Endothelial cell of umbilical vein (primary cell): ENCODE measurements at regions not wholly inside any gene's neighbourhood (a gene's known extent, or its start where the extent isn't known, plus 50 kb on each side); places are given as distances from the start of the nearest gene placed in this dataset.

Experiments used
- BruUV-seq: library from RNA; stranded (reverse); fragments of 400-500 nt; replicated peaks from 2 replicates; lab custom pipeline; 2021; lab: Mats Ljungman, UMichigan
- CTCF ChIA-PET: fragments of 300-600, 350-600 bp; sonication (Branson Sonifier 250); formaldehyde crosslinking; loops from one replicate; lab custom pipeline; 2021; ENCODE audit warnings: antibody characterized with exemption, inconsistent platforms; lab: Charles Lee
- POLR2A ChIA-PET: fragments of 300-600, 350-600 bp; sonication (Branson Sonifier 250); formaldehyde crosslinking; loops from one replicate; lab custom pipeline; 2021; ENCODE audit warnings: antibody characterized with exemption, inconsistent platforms; lab: Charles Lee
- DNase-seq: peaks from one replicate; pipeline ENCODE4 v3.0.0-alpha.2; 2011; ENCODE audit warnings: low read depth, low spot score
- FAIRE-seq: peaks from 2 replicates; lab custom pipeline; 2011; peaks lifted over from hg19 to GRCh38; lab: Jason Lieb, UNC
- H2AFZ ChIP-seq: 2 replicates; pipeline ENCODE4 v1.6.0; 2012; ENCODE audit warnings: low read depth, low read length, control low read depth, inconsistent platforms
- H3K27ac ChIP-seq: 2 replicates; pipeline ENCODE4 v1.5.1; 2011; ENCODE audit warnings: low read depth, mild to moderate bottlenecking, control low read depth, low read length, moderate library complexity; ENCODE audit not compliant: insufficient read depth
- H3K27me3 ChIP-seq, 2 experiments: 2 replicates each; pipeline versions ENCODE4 v1.6.0 to v1.6.1; 2011; ENCODE audit warnings: low read length in 2 of 2, mixed read lengths in 1 of 2; ENCODE audit not compliant: control insufficient read depth in 2 of 2, insufficient read depth in 2 of 2
- H3K36me3 ChIP-seq, 2 experiments: 2 replicates in 1 of 2; 3 replicates in 1 of 2; pipeline ENCODE4 v1.5.1; 2011; ENCODE audit warnings: low read length in 2 of 2, mild to moderate bottlenecking in 1 of 2, moderate library complexity in 1 of 2; ENCODE audit not compliant: control insufficient read depth in 2 of 2, insufficient read depth in 2 of 2; ENCODE audit errors: extremely low read depth in 1 of 2
- H3K4me1 ChIP-seq: 3 replicates; pipeline ENCODE4 v1.5.1; 2011; ENCODE audit warnings: mild to moderate bottlenecking, low read length; ENCODE audit not compliant: control insufficient read depth, insufficient read depth; ENCODE audit errors: extremely low read depth
- H3K4me2 ChIP-seq: 2 replicates; pipeline ENCODE4 v1.6.1; 2011; ENCODE audit warnings: low read length, control low read depth, mixed read lengths; ENCODE audit not compliant: insufficient read depth
- H3K4me3 ChIP-seq, 3 experiments: fragments of 200-600 bp in 1 of 3; sonication (generic), shearing (Covaris generic) in 1 of 3; replicated peaks in 1 of 3; 2 replicates each; pipeline ENCODE4 v1.5.1; 2011 to 2016; ENCODE audit warnings: control low read depth in 3 of 3, low read length in 3 of 3, mild to moderate bottlenecking in 2 of 3, inconsistent platforms in 1 of 3, low read depth in 1 of 3, moderate library complexity in 1 of 3; ENCODE audit not compliant: insufficient read depth in 1 of 3
- H3K79me2 ChIP-seq: 2 replicates; pipeline ENCODE4 v1.6.0; 2012; ENCODE audit warnings: low read length, inconsistent platforms; ENCODE audit not compliant: control insufficient read depth, insufficient read depth
- H3K9ac ChIP-seq: replicated peaks from 2 replicates; pipeline ENCODE3; 2011; ENCODE audit warnings: low read length, control low read depth; ENCODE audit not compliant: insufficient read depth; ENCODE audit errors: extremely low read depth
- H3K9me1 ChIP-seq: replicated peaks from 3 replicates; pipeline ENCODE4 v1.6.0; 2011; ENCODE audit warnings: mild to moderate bottlenecking, low read length; ENCODE audit not compliant: control insufficient read depth, insufficient read depth; ENCODE audit errors: extremely low read depth
- H3K9me3 ChIP-seq: replicated peaks from 2 replicates; pipeline ENCODE4 v1.5.1; 2012; ENCODE audit warnings: low read length, inconsistent platforms; ENCODE audit not compliant: control insufficient read depth, insufficient read depth
- H4K20me1 ChIP-seq: replicated peaks from 2 replicates; pipeline ENCODE3; 2011; ENCODE audit warnings: mild to moderate bottlenecking, low read length; ENCODE audit not compliant: control insufficient read depth, insufficient read depth; ENCODE audit errors: extremely low read depth
- EZH2 ChIP-seq: IDR thresholded peaks from 2 replicates; pipeline ENCODE4 v1.6.1; 2012; ENCODE audit warnings: borderline replicate concordance, low read depth, mild to moderate bottlenecking, moderate library complexity, low read length, inconsistent platforms; ENCODE audit not compliant: severe bottlenecking
- FOS ChIP-seq: IDR thresholded peaks from 2 replicates; pipeline ENCODE4 v1.6.1; 2011; ENCODE audit warnings: mild to moderate bottlenecking, low read length, moderate library complexity, borderline replicate concordance; ENCODE audit not compliant: insufficient read depth
- GATA2 ChIP-seq: IDR thresholded peaks from 2 replicates; pipeline ENCODE4 v1.7.0; 2011; ENCODE audit warnings: low read depth, mild to moderate bottlenecking, moderate library complexity, mixed read lengths, low read length; ENCODE audit not compliant: insufficient read length, insufficient read depth
- JUN ChIP-seq: IDR thresholded peaks from 2 replicates; pipeline ENCODE4 v1.6.1; 2011; ENCODE audit warnings: borderline replicate concordance, low read depth; ENCODE audit not compliant: insufficient read length, insufficient read depth
- MAX ChIP-seq: IDR thresholded peaks from 2 replicates; pipeline ENCODE4 v1.6.1; 2011; ENCODE audit not compliant: insufficient read depth, insufficient read length
- MYC ChIP-seq: IDR thresholded peaks from one replicate; pipeline ENCODE4 v1.6.1; 2011; ENCODE audit warnings: mild to moderate bottlenecking, low read depth, low read length
- POLR2A ChIP-seq: IDR thresholded peaks from 2 replicates; pipeline ENCODE4 v1.6.1; 2012; ENCODE audit warnings: low read depth, mild to moderate bottlenecking, control low read depth, low read length
- POLR2AphosphoS5 ChIP-seq: IDR thresholded peaks from 2 replicates; pipeline ENCODE4 v1.6.1; 2012; ENCODE audit warnings: low read depth, mild to moderate bottlenecking, control low read depth, low read length, moderate library complexity; ENCODE audit not compliant: insufficient read depth
- dilution Hi-C: fragments of 300-500 bp; cut with MboI; formaldehyde crosslinking; loops from one replicate; pipeline ENCODE4 v1.15.0; 2019; ENCODE audit warnings: low sequenced_read_pairs; ENCODE audit not compliant: extremely low pct_ligation_motif_present
- intact Hi-C: fragments of 100-400 bp; cut with micrococcal nuclease; formaldehyde crosslinking; loops from one replicate; pipeline ENCODE4 v1.10.0; 2022
- TF ChIP-seq, protein P1 (sequence below), 2 donors: IDR thresholded peaks; 1 replicate in 1 of 2; 2 replicates in 1 of 2; pipeline ENCODE4 v1.5.1; 2011; ENCODE audit warnings: low read length in 2 of 2, mild to moderate bottlenecking in 2 of 2, moderate library complexity in 2 of 2, control low read depth in 1 of 2, inconsistent platforms in 1 of 2, low read depth in 1 of 2; ENCODE audit not compliant: insufficient read depth in 1 of 2; ENCODE audit errors: extremely low read depth in 1 of 2

GRCh38 chr6:140957386-140957785 lies 1175.3 kb upstream of the GJE1 start:
- Histone ChIP-seq H4K20me1 (no peaks in the 10 kb centered on the region), H3K4me1 (peaks cover 8% of the 10 kb centered on the region), H3K36me3 (no peaks in the 10 kb centered on the region), H3K4me2 (no peak overlapping the region), H3K9ac (no peak overlapping the region), H3K27me3 (no peaks in the 10 kb centered on the region), H3K9me3 (no peaks in the 10 kb centered on the region), H3K27ac (no peak overlapping the region), H3K9me1 (no peaks in the 10 kb centered on the region), H3K79me2 (no peaks in the 10 kb centered on the region), H3K4me3 (no peak overlapping the region), H2AFZ (no peak overlapping the region)
- BruUV-seq: no TSS peak
- CTCF ChIA-PET: no interaction called here
- intact Hi-C loops: no loop called here
- POLR2A ChIA-PET: interaction anchor here (0.5 kb wide), 1 partner anchor 25 kb away, joined by 4 read pairs; no protein-coding TSS in a partner anchor
- FAIRE-seq (no peak), DNase-seq (no peak)
- dilution Hi-C loops: no loop called here
- TF ChIP-seq FOS: no peak
- no peak for TF ChIP-seq POLR2AphosphoS5
- TF ChIP-seq GATA2: no peak
- TF ChIP-seq JUN: no peak
- TF ChIP-seq POLR2A: no peak
- no peak for TF ChIP-seq MAX
- TF ChIP-seq, protein P1, sequence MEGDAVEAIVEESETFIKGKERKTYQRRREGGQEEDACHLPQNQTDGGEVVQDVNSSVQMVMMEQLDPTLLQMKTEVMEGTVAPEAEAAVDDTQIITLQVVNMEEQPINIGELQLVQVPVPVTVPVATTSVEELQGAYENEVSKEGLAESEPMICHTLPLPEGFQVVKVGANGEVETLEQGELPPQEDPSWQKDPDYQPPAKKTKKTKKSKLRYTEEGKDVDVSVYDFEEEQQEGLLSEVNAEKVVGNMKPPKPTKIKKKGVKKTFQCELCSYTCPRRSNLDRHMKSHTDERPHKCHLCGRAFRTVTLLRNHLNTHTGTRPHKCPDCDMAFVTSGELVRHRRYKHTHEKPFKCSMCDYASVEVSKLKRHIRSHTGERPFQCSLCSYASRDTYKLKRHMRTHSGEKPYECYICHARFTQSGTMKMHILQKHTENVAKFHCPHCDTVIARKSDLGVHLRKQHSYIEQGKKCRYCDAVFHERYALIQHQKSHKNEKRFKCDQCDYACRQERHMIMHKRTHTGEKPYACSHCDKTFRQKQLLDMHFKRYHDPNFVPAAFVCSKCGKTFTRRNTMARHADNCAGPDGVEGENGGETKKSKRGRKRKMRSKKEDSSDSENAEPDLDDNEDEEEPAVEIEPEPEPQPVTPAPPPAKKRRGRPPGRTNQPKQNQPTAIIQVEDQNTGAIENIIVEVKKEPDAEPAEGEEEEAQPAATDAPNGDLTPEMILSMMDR (IDR thresholded peaks at IDR 0.05; ENCODE audit: extremely low read depth in 1 of 2, insufficient read depth in 1 of 2, low read depth in 1 of 2, low read length in 2 of 2): no peak
- TF ChIP-seq MYC: no peak
- TF ChIP-seq EZH2: no peak
